ENCODE measurements at regions not wholly inside any gene's neighbourhood (a gene's known extent, or its start where the extent isn't known, plus 50 kb on each side); places are given as distances from the start of the nearest gene placed in this dataset.
"Not testable (repeated sequence)": the region's sequence is repeated elsewhere in the genome, so short reads cannot be mapped to it uniquely, and the experiment has no call there.

GRCh38 chr1:214761030-214761429 is 158.0 kb downstream of the CENPF start:
- H3K4me1 Mint-ChIP-seq (ENCODE audit: low read depth) = peaks cover 4% of the 10 kb centered on the region; the same call in 1 of the 2 replicates

GRCh38 chr1:214762902-214763301 is 159.9 kb downstream of the CENPF start:
- no peaks in the 10 kb centered on the region; the same call in 1 of the 2 replicates for H3K27me3 Mint-ChIP-seq (ENCODE audit: insufficient read depth)
- no peaks in the 10 kb centered on the region for H3K4me1 Mint-ChIP-seq (ENCODE audit: low read depth)
- H3K9me3 Mint-ChIP-seq = peaks cover 60% of the 10 kb centered on the region
- H3K27ac Mint-ChIP-seq = no peak overlapping the region
- TF ChIP-seq CTCF (IDR thresholded peaks at IDR 0.05) = no peak
- DNase-seq = no peak
- no peak overlapping the region for H3K4me3 Mint-ChIP-seq
- H3K36me3 Mint-ChIP-seq (ENCODE audit: low read depth) = peaks cover 49% of the 10 kb centered on the region

More at GRCh38 chr1:214761030-214761429, 158.0 kb downstream of the CENPF start:
- Mint-ChIP-seq H3K27me3 (ENCODE audit: insufficient read depth) (no peaks in the 10 kb centered on the region; the same call in 1 of the 2 replicates), H3K4me3 (no peak overlapping the region), H3K27ac (no peak overlapping the region), H3K9me3 (peaks cover 72% of the 10 kb centered on the region), H3K36me3 (ENCODE audit: low read depth) (peaks cover 68% of the 10 kb centered on the region)
- no peak for TF ChIP-seq CTCF (IDR thresholded peaks at IDR 0.05)
- DNase-seq = no peak

- DNase-seq = no peak
- no peak for TF ChIP-seq CTCF (IDR thresholded peaks at IDR 0.05)
- Mint-ChIP-seq H3K4me3 (no peak overlapping the region), H3K27ac (no peak overlapping the region), H3K36me3 (ENCODE audit: low read depth) (peaks cover 49% of the 10 kb centered on the region), H3K4me1 (ENCODE audit: low read depth) (no peaks in the 10 kb centered on the region), H3K27me3 (ENCODE audit: insufficient read depth) (peaks cover 2% of the 10 kb centered on the region; the same call in 1 of the 2 replicates), H3K9me3 (peaks cover 46% of the 10 kb centered on the region)
Observed at GRCh38 chr1:214764502-214764901, 161.5 kb downstream of the CENPF start.

GRCh38 chr1:214767221-214767620 is 164.2 kb downstream of the CENPF start:
- Mint-ChIP-seq H3K36me3 (ENCODE audit: low read depth) (peaks cover 24% of the 10 kb centered on the region), H3K27ac (no peak overlapping the region), H3K9me3 (peaks cover 19% of the 10 kb centered on the region), H3K27me3 (ENCODE audit: insufficient read depth) (peaks cover 2% of the 10 kb centered on the region; the same call in 1 of the 2 replicates), H3K4me3 (no peak overlapping the region), H3K4me1 (ENCODE audit: low read depth) (peaks cover 6% of the 10 kb centered on the region; the same call in 1 of the 2 replicates)
- TF ChIP-seq CTCF (IDR thresholded peaks at IDR 0.05) = no peak
- no peak for DNase-seq

- H3K36me3 Mint-ChIP-seq (ENCODE audit: low read depth); DNase-seq; H3K9me3 Mint-ChIP-seq; H3K27me3 Mint-ChIP-seq (ENCODE audit: insufficient read depth); H3K4me1 Mint-ChIP-seq (ENCODE audit: low read depth); H3K27ac Mint-ChIP-seq; H3K4me3 Mint-ChIP-seq: not testable (repeated sequence)
Observed at GRCh38 chr1:214769666-214770065, 166.7 kb downstream of the CENPF start.

- no peak for DNase-seq
- no peaks in the 10 kb centered on the region for H3K4me1 Mint-ChIP-seq (ENCODE audit: low read depth)
- H3K27me3 Mint-ChIP-seq (ENCODE audit: insufficient read depth) = peaks cover 3% of the 10 kb centered on the region; the same call in 1 of the 2 replicates
- no peak overlapping the region for H3K27ac Mint-ChIP-seq
- H3K4me3 Mint-ChIP-seq = no peak overlapping the region
- no peaks in the 10 kb centered on the region for H3K36me3 Mint-ChIP-seq (ENCODE audit: low read depth)
- no peak for TF ChIP-seq CTCF (IDR thresholded peaks at IDR 0.05)
- H3K9me3 Mint-ChIP-seq = no peaks in the 10 kb centered on the region
Observed at GRCh38 chr1:214777364-214777763, 174.4 kb downstream of the CENPF start.
